Activated T-helper 9 cell treated with anti-CD3 and anti-CD28 coated beads, Interleukin-2, amount 50 U/mL, for 16 hours (primary cell): ENCODE measurements at regions not wholly inside any gene's neighbourhood (a gene's known extent, or its start where the extent isn't known, plus 50 kb on each side); places are given as distances from the start of the nearest gene placed in this dataset.

Experiments
- DNase-seq: peaks from one replicate; pipeline ENCODE4 v3.0.0-alpha.2; 2020; ENCODE audit warnings: low read depth

GRCh38 chr2:120881981-120882788 lies 146.5 kb downstream of the GLI2 start:
- DNase-seq: no peak

- DNase-seq: no peak
Observed at GRCh38 chr2:120883607-120884440, 148.2 kb downstream of the GLI2 start.

DNA sequence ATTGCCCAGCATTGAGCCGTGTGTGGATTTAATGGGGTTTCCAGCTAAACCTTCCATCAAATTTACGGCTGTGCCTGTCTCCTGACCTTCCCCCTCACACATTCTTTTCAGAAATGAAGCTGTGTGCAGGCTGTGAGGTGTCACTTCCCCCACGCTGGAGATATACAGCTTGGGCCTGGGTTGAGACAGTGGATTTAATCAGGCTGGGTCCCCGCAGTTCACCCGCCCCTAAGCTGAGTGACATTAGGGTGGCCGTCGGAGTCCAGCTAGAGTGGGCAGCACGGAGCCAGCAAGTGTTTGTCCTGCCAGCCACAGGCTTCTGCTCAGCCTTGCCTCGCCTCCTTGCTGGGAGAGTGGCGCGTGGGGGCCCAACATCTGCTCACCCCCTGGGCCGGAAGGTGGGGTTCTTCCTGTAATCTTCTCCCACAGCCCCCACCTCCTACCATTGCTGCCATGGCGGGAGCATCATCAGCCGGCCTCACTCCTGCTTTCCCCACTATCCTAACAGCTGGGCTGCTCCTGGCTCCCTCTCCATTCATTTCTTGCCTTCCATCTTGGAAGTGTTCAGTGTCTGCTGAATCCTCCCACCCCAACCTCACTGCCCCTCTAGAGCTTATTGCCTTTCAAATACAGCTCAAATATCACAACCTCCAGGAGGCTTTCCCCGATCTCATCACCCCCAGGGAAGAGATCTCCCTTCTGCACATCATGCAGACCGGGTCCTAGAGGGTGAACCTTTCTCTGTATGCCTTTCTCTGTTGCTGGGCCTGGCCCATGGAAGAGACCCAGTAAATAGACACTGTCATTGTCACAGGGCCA lies 149.0 kb downstream of the GLI2 start:
- DNase-seq: no peak

DNA sequence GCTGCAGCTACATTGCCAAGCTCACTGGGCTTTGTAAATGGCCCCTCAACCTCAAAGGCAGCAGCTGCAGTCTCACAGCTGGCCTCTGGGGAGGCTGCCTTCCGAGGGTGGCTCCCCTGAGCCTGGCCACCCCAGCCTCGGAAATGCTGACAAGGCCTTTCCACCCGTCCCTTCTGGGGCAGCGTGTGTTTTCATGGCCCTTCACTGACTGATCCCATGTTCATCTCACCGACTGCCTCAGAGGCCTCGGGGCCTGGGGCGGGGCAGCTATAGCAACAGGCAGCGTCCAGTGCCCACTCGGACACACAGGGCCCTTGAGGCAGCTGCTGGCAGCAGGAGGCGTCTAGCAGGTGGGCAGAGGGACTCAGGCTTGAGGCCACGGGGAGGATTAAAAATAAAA lies 149.7 kb downstream of the GLI2 start:
- no peak for DNase-seq

- DNase-seq: no peak
Observed at GRCh38 chr2:120885749-120886148, 150.1 kb downstream of the GLI2 start.

DNA sequence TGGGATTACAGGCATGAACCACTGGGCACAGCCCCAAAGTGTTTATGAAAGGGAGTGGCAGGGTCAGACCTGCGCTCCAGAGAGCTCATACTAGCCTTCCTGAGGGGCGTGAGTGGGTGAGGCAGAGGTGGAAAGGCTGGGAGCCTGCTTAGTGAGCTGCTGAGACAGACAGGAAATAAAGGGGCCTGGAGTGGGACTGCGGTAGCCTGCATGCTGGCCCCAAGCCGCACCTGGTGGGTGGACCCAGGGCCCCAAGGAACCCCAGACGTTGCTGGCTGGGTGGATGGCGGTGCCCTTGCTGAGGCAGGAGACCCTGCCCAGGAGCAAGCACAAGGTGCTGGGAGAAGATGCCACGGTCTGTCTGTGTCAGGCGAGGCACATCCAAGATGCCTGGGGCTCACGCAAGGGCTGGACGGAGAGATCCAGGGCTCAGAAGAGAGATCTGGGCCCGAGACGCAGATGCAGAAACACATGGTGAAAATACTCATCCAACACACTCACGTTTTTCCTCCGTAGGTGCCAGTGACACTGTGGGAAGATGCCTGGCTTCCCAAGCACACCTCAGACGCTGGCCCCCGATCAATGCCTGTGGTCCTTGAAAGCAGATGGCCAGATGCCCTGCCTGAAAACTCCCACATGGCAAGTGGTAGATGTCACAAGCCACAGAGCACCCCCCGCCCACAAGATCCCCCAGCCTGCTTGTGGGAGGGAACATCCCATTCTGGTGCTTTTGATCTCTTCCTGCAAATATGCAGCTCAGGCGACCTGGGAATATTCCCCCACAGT lies 151.1 kb downstream of the GLI2 start:
- DNase-seq: no peak

DNA sequence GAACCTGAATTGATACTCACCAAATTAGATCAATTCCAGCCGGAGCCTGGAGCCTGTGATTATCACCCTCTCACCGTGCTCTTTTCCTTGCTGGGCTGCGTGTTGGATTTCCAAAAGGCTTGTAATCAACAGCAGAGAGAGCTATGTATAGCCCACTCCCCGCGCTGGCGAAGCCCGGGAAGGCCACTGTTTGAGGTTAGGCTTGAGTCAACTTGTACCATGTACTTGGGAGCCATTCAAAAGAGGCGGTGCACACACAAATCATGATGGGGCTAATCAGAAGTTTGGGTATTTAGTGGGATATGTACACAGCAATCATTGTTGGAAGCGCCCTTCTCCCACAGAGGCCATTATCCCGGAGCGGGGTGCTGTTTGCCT lies 151.6 kb downstream of the GLI2 start:
- no peak for DNase-seq

- DNase-seq: no peak
Observed at GRCh38 chr2:120887741-120888231, 152.1 kb downstream of the GLI2 start.

GRCh38 chr2:120888851-120889250 lies 153.2 kb downstream of the GLI2 start:
- DNase-seq: no peak

- no peak for DNase-seq
Observed at GRCh38 chr2:120889936-120890335, 154.3 kb downstream of the GLI2 start.

GRCh38 chr2:120890566-120891360 lies 155.1 kb downstream of the GLI2 start:
- no peak for DNase-seq

GRCh38 chr2:120892271-120892966 lies 156.8 kb downstream of the GLI2 start:
- no peak for DNase-seq

DNA sequence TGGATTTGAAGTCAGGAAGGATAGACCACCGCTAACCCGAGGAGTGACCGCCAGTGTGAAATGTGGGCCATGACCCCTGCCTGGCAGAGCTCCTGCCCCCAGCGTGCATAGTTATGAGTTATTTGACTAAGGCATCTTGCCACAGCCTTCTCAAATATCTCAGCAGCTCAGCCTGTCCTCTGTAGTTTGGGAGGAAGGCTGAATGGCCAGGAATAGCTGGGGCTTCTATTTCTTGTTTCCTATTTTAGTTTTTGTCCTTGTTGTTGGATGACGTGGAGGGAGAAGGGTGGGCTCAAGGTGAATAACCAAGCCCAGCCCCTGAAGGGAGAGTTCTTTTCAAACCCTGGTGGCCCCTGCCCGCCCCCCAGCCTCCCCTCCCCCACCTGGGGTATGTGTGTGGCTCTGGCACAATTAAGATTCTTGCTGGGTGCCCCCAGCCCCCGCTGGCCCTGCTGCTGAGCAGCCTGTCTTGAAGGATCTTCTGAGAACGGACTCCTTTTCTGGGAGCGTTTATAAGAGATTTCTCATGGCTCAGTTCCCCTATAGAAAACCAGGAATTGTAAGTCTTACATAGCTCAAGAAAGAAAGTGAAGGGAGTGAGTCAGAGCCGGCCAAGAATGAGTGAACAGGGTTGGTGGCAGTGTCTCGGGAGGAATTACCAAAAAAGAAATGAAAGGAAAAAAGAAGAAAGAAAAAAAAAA lies 157.4 kb downstream of the GLI2 start:
- DNase-seq: no peak

- DNase-seq: no peak
Observed at GRCh38 chr2:120893811-120894584, 158.3 kb downstream of the GLI2 start.

- no peak for DNase-seq
Observed at GRCh38 chr2:120894966-120895365, 159.3 kb downstream of the GLI2 start.

GRCh38 chr2:120896126-120896525 lies 160.5 kb downstream of the GLI2 start:
- no peak for DNase-seq

- DNase-seq: no peak
Observed at GRCh38 chr2:120896901-120897300, 161.2 kb downstream of the GLI2 start.

GRCh38 chr2:120897399-120897798 lies 161.7 kb downstream of the GLI2 start:
- no peak for DNase-seq

DNA sequence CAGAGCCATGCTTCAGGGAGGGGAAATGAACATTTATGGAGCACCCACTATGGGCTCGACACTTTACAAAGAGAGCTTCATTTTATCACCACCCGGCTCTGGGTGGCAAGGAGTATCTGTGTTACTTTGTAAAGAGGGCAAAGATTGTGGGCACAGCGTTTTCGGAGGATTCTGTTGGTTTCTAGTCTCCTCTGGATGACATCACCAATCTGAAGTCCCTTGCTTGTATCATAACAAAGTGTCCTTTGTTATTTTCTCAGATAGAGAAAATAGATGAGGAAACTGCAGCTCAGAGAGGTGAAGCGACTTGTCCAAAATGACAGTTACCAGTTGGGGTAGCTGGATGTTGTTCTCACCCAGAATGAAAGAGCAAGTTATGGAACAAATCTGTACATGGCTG lies 162.8 kb downstream of the GLI2 start:
- DNase-seq: no peak
